ENCODE measurements at regions not wholly inside any gene's neighbourhood (a gene's known extent, or its start where the extent isn't known, plus 50 kb on each side); places are given as distances from the start of the nearest gene placed in this dataset.

DNA sequence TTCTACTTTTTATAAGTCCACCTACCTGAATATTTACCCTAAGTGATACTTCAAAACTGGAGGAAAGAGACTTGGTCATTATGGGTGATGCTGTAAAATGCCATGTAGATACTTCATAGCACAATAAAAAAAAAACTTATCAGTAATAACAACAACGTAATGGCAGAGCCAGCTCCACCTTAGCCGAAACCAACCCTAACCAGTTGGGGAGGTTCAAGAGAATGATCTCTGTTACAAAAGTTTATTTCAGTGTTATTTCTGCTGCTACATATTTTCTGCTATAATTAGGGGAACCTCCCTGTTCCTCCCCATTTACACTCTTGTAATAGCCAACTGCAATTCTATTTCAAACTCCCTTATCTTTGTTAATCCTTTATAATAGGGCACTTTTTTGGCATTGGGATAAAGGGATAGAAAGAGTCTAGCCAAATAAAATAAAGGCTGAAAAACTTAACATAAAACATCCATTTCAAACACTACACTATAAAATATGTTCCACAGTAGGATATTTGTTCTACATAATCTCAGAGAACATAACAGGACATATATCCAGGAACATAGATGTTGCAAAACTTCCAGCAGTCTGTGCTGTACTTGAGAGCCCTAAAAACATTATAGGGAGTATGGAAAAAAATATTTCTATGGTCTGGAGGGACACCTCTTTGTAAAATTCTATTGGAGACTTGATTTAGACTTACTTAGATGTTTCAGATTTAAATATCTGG is 138.7 kb upstream of the POF1B start (continued):
- TF ChIP-seq, protein P1, sequence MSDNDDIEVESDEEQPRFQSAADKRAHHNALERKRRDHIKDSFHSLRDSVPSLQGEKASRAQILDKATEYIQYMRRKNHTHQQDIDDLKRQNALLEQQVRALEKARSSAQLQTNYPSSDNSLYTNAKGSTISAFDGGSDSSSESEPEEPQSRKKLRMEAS (IDR thresholded peaks at IDR 0.05) = no peak
- TF ChIP-seq GABPA (IDR thresholded peaks at IDR 0.05 in 1 of 2, conservative IDR thresholded peaks at IDR 0.05 in 1 of 2) = no peak
- TF ChIP-seq, protein P2, sequence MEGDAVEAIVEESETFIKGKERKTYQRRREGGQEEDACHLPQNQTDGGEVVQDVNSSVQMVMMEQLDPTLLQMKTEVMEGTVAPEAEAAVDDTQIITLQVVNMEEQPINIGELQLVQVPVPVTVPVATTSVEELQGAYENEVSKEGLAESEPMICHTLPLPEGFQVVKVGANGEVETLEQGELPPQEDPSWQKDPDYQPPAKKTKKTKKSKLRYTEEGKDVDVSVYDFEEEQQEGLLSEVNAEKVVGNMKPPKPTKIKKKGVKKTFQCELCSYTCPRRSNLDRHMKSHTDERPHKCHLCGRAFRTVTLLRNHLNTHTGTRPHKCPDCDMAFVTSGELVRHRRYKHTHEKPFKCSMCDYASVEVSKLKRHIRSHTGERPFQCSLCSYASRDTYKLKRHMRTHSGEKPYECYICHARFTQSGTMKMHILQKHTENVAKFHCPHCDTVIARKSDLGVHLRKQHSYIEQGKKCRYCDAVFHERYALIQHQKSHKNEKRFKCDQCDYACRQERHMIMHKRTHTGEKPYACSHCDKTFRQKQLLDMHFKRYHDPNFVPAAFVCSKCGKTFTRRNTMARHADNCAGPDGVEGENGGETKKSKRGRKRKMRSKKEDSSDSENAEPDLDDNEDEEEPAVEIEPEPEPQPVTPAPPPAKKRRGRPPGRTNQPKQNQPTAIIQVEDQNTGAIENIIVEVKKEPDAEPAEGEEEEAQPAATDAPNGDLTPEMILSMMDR (IDR thresholded peaks at IDR 0.05; ENCODE audit: low read depth, low read length, missing input control) = no peak
- no peak for TF ChIP-seq HNF4A (conservative IDR thresholded peaks at IDR 0.05)

DNA sequence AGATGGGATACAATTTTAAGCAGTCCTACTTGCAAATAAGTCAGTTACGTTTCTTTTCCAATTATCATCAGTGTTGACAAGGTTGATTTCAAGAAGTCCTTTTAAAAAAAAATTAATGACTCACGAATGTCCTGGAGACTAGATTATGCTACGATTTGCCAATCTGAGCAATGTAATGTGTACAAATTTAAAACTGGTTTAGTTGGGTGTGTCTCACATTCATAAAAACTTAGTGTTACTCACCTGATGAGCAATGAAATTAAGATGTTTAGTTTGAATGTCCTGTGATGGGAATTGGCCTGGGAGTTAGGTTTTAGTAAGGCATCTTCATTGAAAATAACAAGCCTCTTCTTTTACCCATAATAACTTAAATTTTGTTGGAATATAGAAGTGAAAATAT is 136.7 kb upstream of the POF1B start:
- TF ChIP-seq FOXA1 (IDR thresholded peaks at IDR 0.05) (no peak), HNF4G (IDR thresholded peaks at IDR 0.05) (no peak), JUND (IDR thresholded peaks at IDR 0.05) (no peak), FOXA2 (IDR thresholded peaks at IDR 0.05) (no peak), YY1 (IDR thresholded peaks at IDR 0.05) (no peak)
- TF ChIP-seq, protein P1 (IDR thresholded peaks at IDR 0.05) = no peak
- DNase-seq (ENCODE audit: low spot score) = no peak
- WGBS = 68% methylated on average over 3 of the region's 3 CpGs
- no peaks in the 10 kb centered on the region for H3K36me3 ChIP-seq (ENCODE audit: control insufficient read depth in 4 of 4, insufficient read depth in 3 of 4, low read depth in 1 of 4, low read length in 3 of 4)
- H3K27ac ChIP-seq (ENCODE audit: low read depth in 1 of 2, low read length in 2 of 2) = no peak overlapping the region
- no peak overlapping the region for H3K9ac ChIP-seq (ENCODE audit: low read depth in 1 of 2, low read length in 2 of 2)
- no peak overlapping the region for H3K4me3 ChIP-seq (ENCODE audit: low read depth in 1 of 3, low read length in 3 of 3)
- no peaks in the 10 kb centered on the region for H3K27me3 ChIP-seq (ENCODE audit: control insufficient read depth in 4 of 4, insufficient read depth in 4 of 4, low read length in 3 of 4)
- H3K4me1 ChIP-seq (ENCODE audit: control insufficient read depth in 4 of 4, insufficient read depth in 4 of 4, low read length in 3 of 4) = no peaks in the 10 kb centered on the region
- no peaks in the 10 kb centered on the region for H3K9me3 ChIP-seq (ENCODE audit: control insufficient read depth in 4 of 4, low read length in 3 of 4)

DNA sequence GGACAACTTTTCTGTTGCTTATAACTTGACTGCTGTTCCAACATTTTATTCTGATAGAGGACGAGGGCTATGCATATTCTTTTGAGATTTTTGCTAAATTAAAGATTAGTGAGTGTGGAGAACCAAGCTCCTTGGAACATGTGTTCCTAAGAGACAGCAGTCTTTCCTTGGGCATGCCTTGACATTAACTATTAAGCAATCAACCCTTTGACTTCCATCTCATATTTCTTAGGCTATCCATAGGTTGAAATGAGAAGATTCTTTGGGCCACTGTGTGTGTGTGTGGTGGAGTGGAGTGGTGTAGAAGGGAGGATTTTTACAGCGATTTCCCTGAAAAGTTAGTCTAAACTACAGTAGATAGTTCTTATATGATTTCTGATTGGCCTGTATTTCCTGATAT is 127.4 kb upstream of the POF1B start:
- Histone ChIP-seq H3K4me1 (ENCODE audit: control insufficient read depth in 4 of 4, insufficient read depth in 4 of 4, low read length in 3 of 4) (no peaks in the 10 kb centered on the region), H3K9ac (ENCODE audit: low read depth in 1 of 2, low read length in 2 of 2) (no peak overlapping the region), H3K36me3 (ENCODE audit: control insufficient read depth in 4 of 4, insufficient read depth in 3 of 4, low read depth in 1 of 4, low read length in 3 of 4) (no peaks in the 10 kb centered on the region), H3K4me3 (ENCODE audit: low read depth in 1 of 3, low read length in 3 of 3) (no peak overlapping the region), H3K9me3 (ENCODE audit: control insufficient read depth in 4 of 4, low read length in 3 of 4) (no peaks in the 10 kb centered on the region), H3K27ac (ENCODE audit: low read depth in 1 of 2, low read length in 2 of 2) (no peak overlapping the region), H3K27me3 (ENCODE audit: control insufficient read depth in 4 of 4, insufficient read depth in 4 of 4, low read length in 3 of 4) (no peaks in the 10 kb centered on the region)
- DNase-seq (ENCODE audit: low spot score) = no peak
- WGBS = 73% methylated on average over 2 of the region's 2 CpGs
- TF ChIP-seq HNF4A (conservative IDR thresholded peaks at IDR 0.05) (no peak), TAF1 (conservative IDR thresholded peaks at IDR 0.05) (no peak), EGR1 (IDR thresholded peaks at IDR 0.05; ENCODE audit: low read depth in 2 of 2) (no peak), YY1 (IDR thresholded peaks at IDR 0.05) (no peak), RAD21 (IDR thresholded peaks at IDR 0.05) (no peak), SP1 (IDR thresholded peaks at IDR 0.05) (no peak)

DNA sequence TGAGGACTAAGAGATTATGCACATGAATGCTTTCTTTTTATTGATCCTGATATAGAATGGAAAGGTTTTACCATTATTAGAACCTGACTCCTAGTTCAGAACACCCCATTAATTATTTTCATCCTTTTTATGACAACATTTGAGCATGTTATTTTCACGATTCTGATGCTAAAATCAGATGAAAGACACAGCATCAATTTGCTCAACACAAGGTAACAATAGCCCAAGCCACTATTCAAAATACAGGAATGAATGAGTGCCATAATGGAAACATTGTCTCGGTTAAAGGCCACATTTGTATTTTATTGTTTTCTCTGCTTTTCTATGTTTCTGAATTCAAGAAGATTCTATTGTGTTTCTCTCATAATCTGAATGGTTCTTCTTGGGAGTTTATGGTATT is 126.3 kb upstream of the POF1B start:
- no peaks in the 10 kb centered on the region for H3K9me3 ChIP-seq (ENCODE audit: control insufficient read depth in 4 of 4, low read length in 3 of 4)
- DNase-seq (ENCODE audit: low spot score) = no peak
- H3K4me3 ChIP-seq (ENCODE audit: low read depth in 1 of 3, low read length in 3 of 3) = no peak overlapping the region
- H3K4me1 ChIP-seq (ENCODE audit: control insufficient read depth in 4 of 4, insufficient read depth in 4 of 4, low read length in 3 of 4) = no peaks in the 10 kb centered on the region
- WGBS = 83% methylated on average over 2 of the region's 2 CpGs
- no peaks in the 10 kb centered on the region for H3K36me3 ChIP-seq (ENCODE audit: control insufficient read depth in 4 of 4, insufficient read depth in 3 of 4, low read depth in 1 of 4, low read length in 3 of 4)
- H3K9ac ChIP-seq (ENCODE audit: low read depth in 1 of 2, low read length in 2 of 2) = no peak overlapping the region
- no peak overlapping the region for H3K27ac ChIP-seq (ENCODE audit: low read depth in 1 of 2, low read length in 2 of 2)
- H3K27me3 ChIP-seq (ENCODE audit: control insufficient read depth in 4 of 4, insufficient read depth in 4 of 4, low read length in 3 of 4) = no peaks in the 10 kb centered on the region
- TF ChIP-seq RXRA (IDR thresholded peaks at IDR 0.05) (no peak), HNF4G (IDR thresholded peaks at IDR 0.05) (no peak), EGR1 (IDR thresholded peaks at IDR 0.05; ENCODE audit: low read depth in 2 of 2) (no peak), FOXA2 (IDR thresholded peaks at IDR 0.05) (no peak), TAF1 (conservative IDR thresholded peaks at IDR 0.05) (no peak), YY1 (IDR thresholded peaks at IDR 0.05) (no peak), NR2F2 (IDR thresholded peaks at IDR 0.05) (no peak), GABPA (IDR thresholded peaks at IDR 0.05 in 1 of 2, conservative IDR thresholded peaks at IDR 0.05 in 1 of 2) (no peak)
- TF ChIP-seq, protein P3, sequence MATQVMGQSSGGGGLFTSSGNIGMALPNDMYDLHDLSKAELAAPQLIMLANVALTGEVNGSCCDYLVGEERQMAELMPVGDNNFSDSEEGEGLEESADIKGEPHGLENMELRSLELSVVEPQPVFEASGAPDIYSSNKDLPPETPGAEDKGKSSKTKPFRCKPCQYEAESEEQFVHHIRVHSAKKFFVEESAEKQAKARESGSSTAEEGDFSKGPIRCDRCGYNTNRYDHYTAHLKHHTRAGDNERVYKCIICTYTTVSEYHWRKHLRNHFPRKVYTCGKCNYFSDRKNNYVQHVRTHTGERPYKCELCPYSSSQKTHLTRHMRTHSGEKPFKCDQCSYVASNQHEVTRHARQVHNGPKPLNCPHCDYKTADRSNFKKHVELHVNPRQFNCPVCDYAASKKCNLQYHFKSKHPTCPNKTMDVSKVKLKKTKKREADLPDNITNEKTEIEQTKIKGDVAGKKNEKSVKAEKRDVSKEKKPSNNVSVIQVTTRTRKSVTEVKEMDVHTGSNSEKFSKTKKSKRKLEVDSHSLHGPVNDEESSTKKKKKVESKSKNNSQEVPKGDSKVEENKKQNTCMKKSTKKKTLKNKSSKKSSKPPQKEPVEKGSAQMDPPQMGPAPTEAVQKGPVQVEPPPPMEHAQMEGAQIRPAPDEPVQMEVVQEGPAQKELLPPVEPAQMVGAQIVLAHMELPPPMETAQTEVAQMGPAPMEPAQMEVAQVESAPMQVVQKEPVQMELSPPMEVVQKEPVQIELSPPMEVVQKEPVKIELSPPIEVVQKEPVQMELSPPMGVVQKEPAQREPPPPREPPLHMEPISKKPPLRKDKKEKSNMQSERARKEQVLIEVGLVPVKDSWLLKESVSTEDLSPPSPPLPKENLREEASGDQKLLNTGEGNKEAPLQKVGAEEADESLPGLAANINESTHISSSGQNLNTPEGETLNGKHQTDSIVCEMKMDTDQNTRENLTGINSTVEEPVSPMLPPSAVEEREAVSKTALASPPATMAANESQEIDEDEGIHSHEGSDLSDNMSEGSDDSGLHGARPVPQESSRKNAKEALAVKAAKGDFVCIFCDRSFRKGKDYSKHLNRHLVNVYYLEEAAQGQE (IDR thresholded peaks at IDR 0.05) = no peak
- TF ChIP-seq, protein P4, sequence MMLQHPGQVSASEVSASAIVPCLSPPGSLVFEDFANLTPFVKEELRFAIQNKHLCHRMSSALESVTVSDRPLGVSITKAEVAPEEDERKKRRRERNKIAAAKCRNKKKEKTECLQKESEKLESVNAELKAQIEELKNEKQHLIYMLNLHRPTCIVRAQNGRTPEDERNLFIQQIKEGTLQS (IDR thresholded peaks at IDR 0.05) = no peak
- TF ChIP-seq, protein P1 (IDR thresholded peaks at IDR 0.05) = no peak

All from liver (tissue), 8 donors.